GM18511 (cell line): ENCODE measurements at regions not wholly inside any gene's neighbourhood (a gene's known extent, or its start where the extent isn't known, plus 50 kb on each side); places are given as distances from the start of the nearest gene placed in this dataset.

Experiments
- ATAC-seq: cut with Tn5 transposase; IDR thresholded peaks from one replicate; pipeline ENCODE4 v1.9.1; 2021; ENCODE audit warnings: mild to moderate bottlenecking, moderate library complexity; ENCODE audit not compliant: unreplicated experiment

- no peak for ATAC-seq
Measured at GRCh38 chr18:60656553-60656952, 284.0 kb upstream of the MC4R start.

DNA sequence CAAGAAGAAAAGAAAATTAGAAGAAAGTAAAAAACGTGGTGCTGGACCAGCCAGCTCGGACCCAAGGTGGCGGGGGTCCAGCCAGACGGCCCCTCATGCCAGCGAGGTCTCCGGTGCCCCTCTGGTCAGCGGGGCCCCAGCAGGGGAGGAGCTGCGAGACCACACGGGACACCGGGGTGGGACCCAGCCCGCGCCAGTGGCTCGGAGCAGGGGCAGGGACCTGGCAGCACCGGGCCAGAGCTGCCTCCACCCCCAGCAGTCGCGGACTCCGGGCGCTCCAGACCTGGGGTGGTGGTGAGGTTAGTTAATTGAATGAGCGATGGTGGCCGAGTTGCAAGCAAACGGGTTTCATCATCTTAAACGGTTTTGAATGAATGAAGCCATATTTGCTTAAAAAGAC, 289.9 kb upstream of the MC4R start:
- no peak for ATAC-seq

DNA sequence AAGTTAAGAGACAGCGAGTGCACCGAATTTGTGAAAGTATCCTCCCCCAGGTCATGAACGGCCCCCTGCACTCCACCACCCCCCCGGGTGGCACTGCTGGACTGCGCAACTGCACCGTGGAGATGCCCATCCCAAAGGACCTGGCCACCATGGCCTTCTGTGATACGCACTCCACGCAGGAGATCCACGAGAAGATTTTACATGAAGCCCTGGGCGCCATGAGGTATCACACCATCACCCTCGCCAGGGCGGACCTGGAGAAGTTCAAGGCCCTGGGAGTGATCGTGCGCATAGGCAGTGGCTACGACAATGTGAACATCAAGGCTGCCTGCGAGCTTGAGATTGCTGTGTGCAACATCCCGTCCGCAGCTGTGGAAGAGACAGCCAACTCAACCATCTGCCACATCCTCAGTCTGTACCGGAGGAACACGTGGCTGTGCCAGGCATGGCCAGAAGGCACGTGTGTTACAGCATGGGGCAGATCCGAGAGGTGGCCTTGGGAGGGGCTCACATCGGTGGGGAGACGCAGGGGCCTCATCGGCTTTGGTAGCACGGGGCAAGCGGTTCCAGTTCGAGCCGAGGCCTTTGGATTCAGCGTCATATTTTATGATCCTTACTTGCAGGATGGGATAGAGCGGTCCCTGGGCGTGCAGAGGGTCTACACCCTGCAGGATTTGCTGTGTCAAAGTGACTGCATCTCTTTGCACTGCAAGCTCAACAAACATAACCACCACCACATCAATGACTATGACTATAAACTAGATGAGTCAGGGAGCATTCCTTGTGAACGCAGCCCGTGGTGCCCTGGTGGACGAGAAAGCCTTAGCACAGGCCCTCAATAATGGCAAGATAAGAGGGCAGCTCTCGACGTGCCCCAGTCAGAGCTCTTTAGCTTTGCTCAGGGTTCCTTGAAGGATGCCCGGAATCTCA, 290.8 kb upstream of the MC4R start:
- no peak for ATAC-seq

GRCh38 chr18:60664736-60665135, 292.2 kb upstream of the MC4R start:
- ATAC-seq = peak; percentile 74

- ATAC-seq = no peak
Measured at GRCh38 chr18:60667016-60667415, 294.4 kb upstream of the MC4R start.

GRCh38 chr18:60668583-60668982, 296.0 kb upstream of the MC4R start:
- ATAC-seq = no peak

- ATAC-seq = no peak
Measured at GRCh38 chr18:60669938-60670337, 297.4 kb upstream of the MC4R start.

DNA sequence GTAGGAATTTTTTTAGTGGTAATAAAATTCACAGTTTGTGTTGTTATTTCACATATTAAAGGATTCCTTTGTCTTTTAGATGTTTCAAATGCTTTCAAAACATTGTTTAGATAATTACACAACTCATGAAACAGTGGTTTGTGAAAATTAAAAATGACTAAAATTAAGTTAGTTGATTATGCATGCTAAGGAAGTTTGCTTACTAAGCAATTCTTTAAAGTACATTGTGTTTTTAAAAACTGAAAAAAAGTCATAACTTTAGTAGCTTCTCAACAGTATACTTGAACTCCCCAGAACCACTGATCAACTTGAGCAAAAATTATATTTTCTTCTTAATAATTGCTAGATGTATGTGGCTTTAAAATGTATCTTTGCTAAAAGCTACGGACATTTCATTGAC, 298.4 kb upstream of the MC4R start:
- ATAC-seq = no peak

DNA sequence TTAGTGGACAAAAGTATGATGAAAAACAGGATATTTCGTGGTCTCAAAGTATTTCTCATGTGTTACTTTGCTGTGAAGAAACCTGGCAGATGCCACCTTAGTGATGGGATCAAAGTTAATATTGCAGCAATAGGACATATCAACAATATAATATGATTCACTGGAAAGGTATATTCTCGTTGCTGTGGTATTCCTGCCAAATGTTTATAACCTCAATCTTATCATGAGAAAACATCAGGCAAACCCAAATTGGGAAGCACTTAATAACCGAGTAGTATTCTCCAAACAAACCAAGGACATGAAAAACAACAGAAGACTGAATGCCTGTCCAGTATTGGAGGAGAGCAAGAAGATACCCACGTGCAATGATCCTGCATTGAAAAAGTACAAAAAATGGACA, 302.6 kb upstream of the MC4R start:
- ATAC-seq = no peak

- ATAC-seq = no peak
Measured at GRCh38 chr18:60675801-60676200, 303.2 kb upstream of the MC4R start.

- ATAC-seq = no peak
Measured at GRCh38 chr18:60676815-60677214, 304.2 kb upstream of the MC4R start.

DNA sequence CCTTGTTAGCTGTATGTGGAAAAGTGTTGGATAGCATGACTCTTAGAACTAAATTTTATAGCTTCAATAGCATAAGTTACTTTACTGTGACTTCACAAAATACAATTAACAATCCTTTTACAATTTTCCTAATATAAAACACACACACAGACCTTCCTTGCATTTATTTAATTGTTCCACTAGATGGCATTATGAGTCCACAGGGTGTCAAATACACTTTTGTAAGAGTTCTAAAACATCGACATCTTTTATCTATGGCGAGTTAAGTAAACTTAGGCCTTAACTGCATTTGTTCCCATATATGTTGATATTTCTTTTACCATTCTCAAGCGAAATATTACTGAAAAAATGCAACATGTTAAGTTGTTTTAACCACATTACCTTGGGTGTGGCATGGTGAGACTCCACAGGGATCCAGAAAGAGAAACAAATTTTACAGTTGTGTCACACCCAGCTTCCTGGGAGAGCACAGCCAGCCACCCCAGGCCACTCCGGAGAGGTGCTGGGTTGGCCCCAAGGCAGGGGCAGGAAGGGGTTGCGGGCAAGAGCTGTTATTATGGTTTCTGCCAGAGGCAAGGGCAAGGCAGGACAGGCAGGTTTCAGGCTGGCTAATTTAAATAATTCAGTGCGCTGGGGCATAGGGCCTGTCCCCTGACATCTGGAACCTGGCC, 312.4 kb upstream of the MC4R start:
- no peak for ATAC-seq

- no peak for ATAC-seq
Measured at GRCh38 chr18:60686142-60686541, 313.6 kb upstream of the MC4R start.

DNA sequence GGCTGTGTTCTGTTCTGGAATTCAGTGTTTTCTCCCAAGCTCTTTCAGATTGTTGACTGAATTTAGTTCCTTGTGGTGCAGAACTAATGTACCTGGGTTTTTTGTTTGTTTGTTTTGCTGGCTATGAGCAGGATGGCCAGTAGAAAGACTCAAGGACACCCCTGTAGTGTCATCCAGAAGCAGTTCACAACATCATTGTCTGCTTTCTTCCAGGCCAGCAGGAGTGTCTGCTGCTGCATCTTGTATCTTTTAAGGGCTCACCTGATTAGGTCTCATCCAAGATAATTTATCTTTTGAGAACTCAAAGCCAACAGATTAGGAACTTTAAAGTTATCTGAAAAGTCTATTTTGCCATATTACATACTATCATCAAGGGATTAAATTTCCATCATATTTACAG, 318.5 kb upstream of the MC4R start:
- no peak for ATAC-seq

- ATAC-seq = no peak
Measured at GRCh38 chr18:60693426-60693825, 320.9 kb upstream of the MC4R start.

DNA sequence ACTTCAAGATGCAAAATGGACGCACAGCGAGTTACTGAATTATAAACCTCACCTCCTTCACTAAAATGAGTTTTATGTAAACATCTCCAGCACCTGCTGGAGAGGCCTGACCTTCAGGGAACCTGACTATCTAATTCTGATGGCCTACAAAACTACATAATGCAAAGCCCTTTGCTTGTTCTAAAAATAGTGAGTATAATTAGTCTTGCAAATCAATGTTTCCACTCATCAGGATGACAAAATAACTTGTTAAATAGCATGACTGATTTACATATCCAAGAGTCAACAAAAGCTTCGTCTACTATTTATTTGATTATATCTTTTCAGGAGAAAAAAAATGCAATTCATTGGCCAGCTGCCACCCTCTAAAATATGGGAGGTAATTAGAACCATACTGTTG, 326.3 kb upstream of the MC4R start:
- ATAC-seq = no peak

GRCh38 chr18:60722742-60723141, 350.2 kb upstream of the MC4R start:
- ATAC-seq = no peak

DNA sequence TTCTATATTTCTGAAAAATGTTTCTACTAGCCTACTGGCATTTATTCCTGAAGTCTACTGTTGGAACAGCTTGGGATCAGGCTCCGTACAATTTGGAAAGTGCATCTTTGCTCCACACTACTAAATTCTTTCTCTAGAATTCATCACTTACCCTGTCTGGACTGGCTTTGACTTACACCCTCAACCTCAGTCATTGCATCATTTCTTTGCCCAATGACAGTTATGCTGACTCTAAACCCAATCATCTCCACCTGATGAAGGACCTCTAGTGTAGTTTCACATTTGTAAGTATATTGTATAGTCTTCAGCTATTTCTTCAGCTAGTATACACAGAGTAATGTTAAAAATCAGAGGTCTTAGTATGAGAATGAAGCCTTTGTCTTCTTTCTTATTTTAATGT, 359.6 kb upstream of the MC4R start:
- no peak for ATAC-seq

DNA sequence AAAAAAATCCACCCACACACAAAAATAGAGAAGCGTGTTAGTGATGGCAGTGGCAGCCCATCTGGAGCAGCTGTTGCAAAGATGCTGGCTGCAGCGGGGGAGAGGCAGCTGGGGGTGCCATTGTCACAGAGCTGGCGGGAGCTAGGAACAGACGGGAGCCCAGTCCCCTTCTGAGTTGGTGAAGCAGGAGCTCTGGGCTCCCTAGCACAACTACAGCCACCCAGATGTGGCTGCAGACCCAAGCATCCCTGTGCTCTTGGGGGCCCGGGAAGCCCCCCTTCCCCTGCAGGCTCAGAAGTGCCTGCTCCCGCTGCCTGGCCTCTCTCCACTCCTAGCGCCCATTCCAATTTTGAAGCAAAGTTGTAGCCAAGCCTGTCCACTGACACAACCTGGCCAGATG, 366.6 kb upstream of the MC4R start:
- no peak for ATAC-seq

GRCh38 chr18:60740313-60740712, 367.7 kb upstream of the MC4R start:
- ATAC-seq = no peak

DNA sequence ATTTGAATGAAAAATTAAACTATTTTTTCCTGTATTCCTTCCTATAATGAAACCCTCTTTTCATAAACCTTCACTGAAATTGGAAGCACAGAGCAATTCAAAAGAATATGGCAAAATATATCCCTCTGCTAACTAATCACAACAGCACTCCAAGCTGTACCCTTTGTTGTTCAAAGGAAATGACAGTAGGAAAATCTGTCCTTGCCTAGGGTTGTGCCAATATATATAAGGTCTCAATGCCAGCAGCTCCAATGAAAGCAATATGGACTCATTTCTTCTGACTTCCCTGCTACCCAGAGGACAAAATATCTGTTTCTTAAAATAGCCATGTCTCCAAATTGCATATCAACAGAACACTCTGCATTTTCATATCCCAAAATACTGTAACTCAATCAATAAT, 373.9 kb upstream of the MC4R start:
- ATAC-seq = no peak

- no peak for ATAC-seq
Measured at GRCh38 chr18:60746919-60747318, 374.3 kb upstream of the MC4R start.
